ENCODE measurements at regions not wholly inside any gene's neighbourhood (a gene's known extent, or its start where the extent isn't known, plus 50 kb on each side); places are given as distances from the start of the nearest gene placed in this dataset.
"Not testable (repeated sequence)": the region's sequence is repeated elsewhere in the genome, so short reads cannot be mapped to it uniquely, and the experiment has no call there.

DNA sequence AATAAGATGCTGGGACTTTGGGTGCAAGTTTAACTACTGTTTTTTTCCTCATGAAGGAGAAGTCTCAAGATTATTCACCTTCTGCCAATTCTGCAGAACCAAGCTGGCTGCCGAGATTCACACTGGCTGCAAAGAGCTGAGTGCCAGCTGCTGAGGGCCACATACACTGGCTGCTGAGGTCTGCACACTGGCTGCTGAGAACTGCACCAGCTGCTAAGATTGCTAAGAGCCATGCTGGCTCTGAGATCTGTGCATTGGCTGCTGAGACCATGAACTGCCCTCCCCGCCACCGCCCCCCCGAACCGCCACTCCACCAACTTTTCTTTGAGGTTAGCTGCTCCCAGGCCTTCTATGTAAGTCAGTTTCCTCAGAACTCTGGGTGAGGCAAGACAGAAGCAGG lies 330.3 kb downstream of the CBLL2 start:
- intact Hi-C loops (cut with DNase I; ENCODE audit: low total_unique reads), result no loop called here
- Histone ChIP-seq H3K27ac (no peak overlapping the region), H3K4me1 (no peaks in the 10 kb centered on the region), H3K4me3 (no peak overlapping the region), H3K27me3 (no peaks in the 10 kb centered on the region), H3K36me3 (peaks cover 0 to 4% of the 10 kb centered on the region in 2 donors), H3K9me3 (no peaks in the 10 kb centered on the region)
- no peak for DNase-seq
- TF ChIP-seq, protein P1, sequence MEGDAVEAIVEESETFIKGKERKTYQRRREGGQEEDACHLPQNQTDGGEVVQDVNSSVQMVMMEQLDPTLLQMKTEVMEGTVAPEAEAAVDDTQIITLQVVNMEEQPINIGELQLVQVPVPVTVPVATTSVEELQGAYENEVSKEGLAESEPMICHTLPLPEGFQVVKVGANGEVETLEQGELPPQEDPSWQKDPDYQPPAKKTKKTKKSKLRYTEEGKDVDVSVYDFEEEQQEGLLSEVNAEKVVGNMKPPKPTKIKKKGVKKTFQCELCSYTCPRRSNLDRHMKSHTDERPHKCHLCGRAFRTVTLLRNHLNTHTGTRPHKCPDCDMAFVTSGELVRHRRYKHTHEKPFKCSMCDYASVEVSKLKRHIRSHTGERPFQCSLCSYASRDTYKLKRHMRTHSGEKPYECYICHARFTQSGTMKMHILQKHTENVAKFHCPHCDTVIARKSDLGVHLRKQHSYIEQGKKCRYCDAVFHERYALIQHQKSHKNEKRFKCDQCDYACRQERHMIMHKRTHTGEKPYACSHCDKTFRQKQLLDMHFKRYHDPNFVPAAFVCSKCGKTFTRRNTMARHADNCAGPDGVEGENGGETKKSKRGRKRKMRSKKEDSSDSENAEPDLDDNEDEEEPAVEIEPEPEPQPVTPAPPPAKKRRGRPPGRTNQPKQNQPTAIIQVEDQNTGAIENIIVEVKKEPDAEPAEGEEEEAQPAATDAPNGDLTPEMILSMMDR (IDR thresholded peaks at IDR 0.05), result no peak
- TF ChIP-seq POLR2A (IDR thresholded peaks at IDR 0.05), result no peak

DNA sequence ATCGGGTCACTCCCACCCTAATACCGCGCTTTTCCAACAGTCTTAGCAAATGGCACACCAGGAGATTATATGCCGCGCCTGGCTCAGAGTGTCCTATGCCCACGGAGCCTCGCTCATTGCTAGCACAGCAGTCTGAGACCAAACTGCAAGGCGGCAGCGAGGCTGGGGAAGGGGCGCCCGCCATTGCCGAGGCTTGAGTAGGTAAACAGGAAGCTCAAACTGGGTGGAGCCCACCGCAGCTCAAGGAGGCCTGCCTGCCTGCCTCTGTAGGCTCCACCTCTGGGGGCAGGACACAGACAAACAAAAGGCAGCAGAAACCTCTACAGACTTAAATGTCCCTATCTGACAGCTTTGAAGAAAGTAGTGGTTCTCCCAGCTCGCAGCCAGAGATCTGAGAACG lies 336.7 kb downstream of the CBLL2 start:
- intact Hi-C loops (cut with DNase I; ENCODE audit: low total_unique reads); DNase-seq; H3K36me3 ChIP-seq; H3K4me3 ChIP-seq; H3K27ac ChIP-seq; H3K9me3 ChIP-seq; H3K27me3 ChIP-seq; H3K4me1 ChIP-seq: not testable (repeated sequence)

- H3K36me3 ChIP-seq, result no peaks in the 10 kb centered on the region
- H3K4me1 ChIP-seq, result no peaks in the 10 kb centered on the region
- intact Hi-C loops (cut with DNase I; ENCODE audit: low total_unique reads), result no loop called here
- no peak for TF ChIP-seq POLR2A (IDR thresholded peaks at IDR 0.05)
- TF ChIP-seq, protein P1 (IDR thresholded peaks at IDR 0.05), result no peak
- no peak for DNase-seq
- no peak overlapping the region for H3K4me3 ChIP-seq
- no peaks in the 10 kb centered on the region for H3K9me3 ChIP-seq
- no peaks in the 10 kb centered on the region for H3K27me3 ChIP-seq
- no peak overlapping the region for H3K27ac ChIP-seq
These were observed 344.2 kb downstream of the CBLL2 start for GRCh38 chrX:22616867-22617266.

GRCh38 chrX:22627576-22627975 lies 354.9 kb downstream of the CBLL2 start:
- TF ChIP-seq, protein P1 (IDR thresholded peaks at IDR 0.05), result no peak
- no peak for TF ChIP-seq POLR2A (IDR thresholded peaks at IDR 0.05)
- no peak overlapping the region for H3K4me3 ChIP-seq
- H3K9me3 ChIP-seq, result no peaks in the 10 kb centered on the region
- H3K36me3 ChIP-seq, result no peaks in the 10 kb centered on the region
- intact Hi-C loops (cut with DNase I; ENCODE audit: low total_unique reads), result no loop called here
- H3K27me3 ChIP-seq, result no peaks in the 10 kb centered on the region
- peak overlapping the region; percentile 16 to 43 for H3K27ac ChIP-seq
- DNase-seq, result no peak
- no peaks in the 10 kb centered on the region for H3K4me1 ChIP-seq

DNA sequence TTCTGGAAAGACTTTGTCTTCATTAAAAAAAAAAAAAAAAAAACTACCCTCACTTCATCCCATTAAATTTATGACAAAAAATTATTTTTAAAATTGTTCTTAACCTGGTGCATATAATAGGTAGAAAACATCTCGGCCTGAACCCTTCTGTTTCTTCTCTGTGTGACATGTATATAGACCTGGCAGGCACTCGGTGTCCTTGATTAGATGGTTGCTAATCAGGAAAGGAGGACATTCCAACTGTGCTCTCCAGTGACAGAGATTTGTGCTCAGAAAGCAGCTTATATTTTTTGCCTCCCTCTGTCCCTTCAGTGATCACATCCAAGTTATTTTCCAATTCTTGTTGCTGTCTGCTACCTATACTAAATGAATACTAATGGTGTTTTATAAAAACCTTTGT lies 355.6 kb downstream of the CBLL2 start:
- TF ChIP-seq POLR2A (IDR thresholded peaks at IDR 0.05), result no peak
- TF ChIP-seq, protein P1 (IDR thresholded peaks at IDR 0.05), result no peak
- peak in 1 of 2 donors; percentile 41 for DNase-seq
- Histone ChIP-seq H3K4me1 (no peaks in the 10 kb centered on the region), H3K4me3 (no peak overlapping the region), H3K27me3 (no peaks in the 10 kb centered on the region), H3K36me3 (no peaks in the 10 kb centered on the region), H3K27ac (peak overlapping the region; percentile 3 to 52), H3K9me3 (no peaks in the 10 kb centered on the region)
- intact Hi-C loops (cut with DNase I; ENCODE audit: low total_unique reads), result no loop called here

DNA sequence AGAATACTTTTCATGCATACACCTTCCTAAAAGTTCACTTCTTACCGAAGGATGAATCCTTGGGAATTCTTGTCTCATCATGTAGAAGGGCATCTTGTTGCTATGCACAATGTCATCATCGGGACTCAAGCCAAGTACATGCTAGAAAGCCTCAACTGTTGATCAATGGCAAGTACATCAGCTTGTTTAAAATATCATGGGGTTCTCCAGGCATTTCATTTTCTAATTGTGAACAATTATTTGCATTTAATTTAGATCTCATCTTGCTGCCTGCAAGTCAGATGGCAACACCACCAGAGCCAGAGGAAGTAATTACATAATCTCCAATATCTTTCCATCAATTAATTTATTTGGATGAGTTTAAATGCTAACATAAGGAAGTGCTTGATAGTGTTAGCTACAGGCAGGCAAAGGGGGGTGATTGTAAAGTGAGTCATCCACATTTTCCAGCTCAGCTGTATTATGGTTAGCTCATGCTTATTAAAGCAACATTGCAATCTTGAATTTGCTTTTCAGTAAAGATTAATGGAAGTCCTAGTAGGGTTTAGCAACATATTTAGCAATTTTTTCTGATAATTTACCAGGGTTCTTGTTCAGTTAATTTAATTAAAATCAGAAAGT lies 356.5 kb downstream of the CBLL2 start:
- no peak for TF ChIP-seq POLR2A (IDR thresholded peaks at IDR 0.05)
- TF ChIP-seq, protein P1 (IDR thresholded peaks at IDR 0.05), result no peak
- H3K27me3 ChIP-seq, result no peaks in the 10 kb centered on the region
- no peak overlapping the region for H3K4me3 ChIP-seq
- H3K9me3 ChIP-seq, result no peaks in the 10 kb centered on the region
- no peaks in the 10 kb centered on the region for H3K4me1 ChIP-seq
- no peak for DNase-seq
- H3K27ac ChIP-seq, result peak overlapping the region; percentile 27 to 52
- H3K36me3 ChIP-seq, result no peaks in the 10 kb centered on the region
- intact Hi-C loops (cut with DNase I; ENCODE audit: low total_unique reads), result no loop called here

Data from uterus (tissue), 3 donors.